GM18502 (cell line): ENCODE measurements at regions not wholly inside any gene's neighbourhood (a gene's known extent, or its start where the extent isn't known, plus 50 kb on each side); places are given as distances from the start of the nearest gene placed in this dataset.
"Not testable (repeated sequence)": the region's sequence is repeated elsewhere in the genome, so short reads cannot be mapped to it uniquely, and the experiment has no call there.

Experiments used
- ATAC-seq: cut with Tn5 transposase; IDR thresholded peaks from one replicate; pipeline ENCODE4 v1.9.1; 2021; ENCODE audit warnings: mild to moderate bottlenecking; ENCODE audit not compliant: unreplicated experiment, poor library complexity

DNA sequence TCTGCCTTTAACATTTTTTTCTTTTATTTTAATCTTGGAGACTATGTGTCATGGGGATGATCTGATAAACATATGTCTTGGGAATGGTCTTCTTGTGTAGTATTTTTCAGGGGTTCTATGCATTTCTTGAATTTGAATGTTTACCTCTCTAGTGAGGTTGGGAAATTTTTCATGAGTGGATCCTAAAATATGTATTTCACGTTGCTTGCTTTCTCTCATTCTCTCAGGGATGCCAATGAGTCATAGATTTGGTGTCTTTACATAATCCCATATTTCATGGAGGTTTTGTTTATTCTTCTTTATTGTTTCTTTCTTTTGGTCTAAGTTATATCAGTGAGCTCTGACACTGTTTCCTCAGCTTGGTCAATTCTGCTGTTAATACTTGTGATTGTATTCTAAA is 1237.2 kb downstream of the PLA2G4A start:
- no peak for ATAC-seq

DNA sequence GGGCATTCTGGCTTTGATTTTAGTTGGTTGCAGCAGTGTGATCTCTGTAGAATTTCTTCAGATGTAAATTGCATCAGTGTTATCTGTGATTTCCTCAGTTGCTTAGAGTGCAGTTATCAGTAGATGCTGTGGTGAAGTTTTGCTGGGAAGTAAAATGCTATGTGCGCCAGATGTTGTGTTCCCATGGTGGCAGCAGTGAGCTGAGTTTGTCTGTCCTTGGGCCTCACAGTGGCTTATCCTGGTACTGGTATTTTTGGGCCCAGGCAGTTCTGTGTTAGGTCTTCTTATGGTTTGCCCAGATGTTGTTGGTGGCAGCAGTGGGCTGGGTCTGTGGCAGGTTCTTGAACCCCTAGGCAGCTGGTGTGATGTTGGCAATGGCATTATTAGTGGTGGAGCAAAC is 1242.1 kb downstream of the PLA2G4A start:
- ATAC-seq: no peak

DNA sequence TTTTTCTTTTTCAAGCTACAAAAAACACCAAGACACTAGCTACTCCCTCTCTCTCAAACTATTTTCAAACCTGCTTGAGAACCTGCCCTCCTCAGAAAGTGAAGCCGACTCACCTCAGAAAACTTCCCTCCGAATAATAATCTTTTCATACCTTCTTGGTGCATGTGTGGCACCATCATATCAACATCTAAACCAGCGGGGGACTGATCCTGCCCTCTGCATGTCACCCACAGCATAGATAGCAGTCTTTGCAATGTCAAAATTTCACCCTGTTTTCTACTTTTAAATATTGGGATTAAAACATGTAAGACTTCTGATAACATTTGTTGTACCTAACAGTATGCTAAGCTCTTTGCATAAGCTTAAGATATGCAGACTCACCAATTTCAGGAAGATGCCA is 1260.3 kb downstream of the PLA2G4A start:
- no peak for ATAC-seq

DNA sequence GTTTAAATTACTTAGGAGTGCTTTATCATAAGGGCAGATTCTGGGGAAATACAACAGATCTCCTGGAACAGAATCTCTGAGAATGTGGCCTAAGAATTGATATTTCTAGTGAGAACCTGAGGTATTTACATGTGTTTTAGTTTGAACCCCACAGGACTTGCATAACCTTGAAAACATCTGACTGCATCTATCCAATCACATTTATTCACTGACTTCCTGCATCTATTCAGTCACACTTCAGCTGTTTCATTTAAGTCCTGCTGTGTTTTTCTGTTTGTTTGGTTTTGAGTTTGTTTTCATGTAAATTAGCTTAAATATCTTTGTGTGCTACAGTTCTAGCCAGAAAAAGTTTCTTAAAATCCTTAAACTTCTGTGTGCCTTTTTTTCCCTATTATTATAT is 1260.7 kb downstream of the PLA2G4A start:
- no peak for ATAC-seq

DNA sequence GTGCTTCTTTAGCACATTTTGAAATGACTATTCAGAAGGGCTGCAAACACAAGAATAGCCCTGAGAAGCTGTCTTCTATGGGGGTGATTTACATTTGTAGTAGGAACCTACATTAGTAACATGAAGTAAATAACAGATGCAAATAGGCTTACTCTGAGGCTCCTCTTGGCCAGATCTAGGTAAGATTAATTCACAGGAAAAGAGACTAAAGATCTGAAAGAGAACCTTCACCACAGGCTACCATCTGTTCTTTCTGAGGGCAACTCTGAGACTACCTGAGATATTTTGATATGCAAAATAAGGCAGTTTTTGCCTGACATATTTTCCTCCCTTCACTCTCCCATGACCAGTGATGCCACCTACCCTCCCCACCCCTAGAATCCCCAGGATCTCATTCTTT is 1267.8 kb downstream of the PLA2G4A start:
- ATAC-seq: no peak

DNA sequence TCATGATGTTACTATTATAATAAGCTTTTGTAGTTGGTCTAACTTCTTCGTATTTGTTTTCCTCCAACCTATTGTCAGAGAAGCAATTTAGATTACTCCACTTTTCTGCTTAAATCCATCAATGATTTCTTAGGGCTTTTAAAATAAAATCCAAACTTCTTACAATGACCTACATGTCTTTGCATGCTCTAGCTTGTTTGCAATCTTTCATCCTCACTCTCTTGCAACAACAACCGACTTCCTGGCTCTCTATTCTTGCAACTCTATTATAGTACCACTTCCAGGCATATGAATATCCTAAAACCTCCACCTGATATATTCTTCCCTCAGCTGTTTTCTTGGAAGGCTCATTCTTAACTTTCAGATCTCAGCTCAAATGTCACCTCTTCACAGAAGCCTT is 1288.7 kb downstream of the PLA2G4A start:
- no peak for ATAC-seq

DNA sequence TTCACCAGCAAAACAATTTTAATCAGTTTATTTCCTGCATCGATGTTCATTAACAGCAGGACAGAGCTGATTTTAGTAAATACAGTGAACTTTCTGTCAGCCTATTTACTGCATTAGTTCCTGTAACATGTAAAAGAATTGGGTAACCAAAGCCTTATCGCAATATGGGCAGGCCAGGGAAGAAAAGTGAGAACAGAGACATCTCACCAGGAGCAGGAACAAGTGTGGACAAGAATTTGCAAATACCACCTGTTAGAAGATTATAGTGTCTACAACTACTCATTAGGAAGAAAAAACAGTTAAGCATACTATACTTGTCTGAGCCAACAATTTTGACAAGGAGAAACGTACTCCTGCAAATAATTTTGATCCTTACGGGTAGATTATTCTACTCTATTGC is 1293.9 kb downstream of the PLA2G4A start:
- ATAC-seq: no peak

DNA sequence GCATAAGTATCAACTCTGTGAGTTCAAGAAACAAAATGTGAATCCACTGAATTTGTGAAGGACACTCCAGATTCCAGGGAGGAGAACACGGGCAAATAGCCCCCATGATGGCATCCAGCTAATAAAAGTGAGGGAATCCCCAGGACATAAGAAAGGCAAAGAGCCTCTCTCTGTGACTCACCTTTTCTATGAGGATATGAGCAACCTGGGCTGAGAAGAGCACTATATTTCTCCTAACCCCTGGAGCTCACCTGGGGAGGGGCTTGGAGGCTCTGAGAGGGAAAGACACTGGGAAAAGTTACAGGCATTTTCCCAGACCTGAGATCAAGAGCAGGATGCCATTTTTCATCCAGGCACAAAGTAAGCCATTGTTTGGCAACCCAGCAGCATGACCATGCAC is 1298.8 kb downstream of the PLA2G4A start:
- ATAC-seq: no peak

DNA sequence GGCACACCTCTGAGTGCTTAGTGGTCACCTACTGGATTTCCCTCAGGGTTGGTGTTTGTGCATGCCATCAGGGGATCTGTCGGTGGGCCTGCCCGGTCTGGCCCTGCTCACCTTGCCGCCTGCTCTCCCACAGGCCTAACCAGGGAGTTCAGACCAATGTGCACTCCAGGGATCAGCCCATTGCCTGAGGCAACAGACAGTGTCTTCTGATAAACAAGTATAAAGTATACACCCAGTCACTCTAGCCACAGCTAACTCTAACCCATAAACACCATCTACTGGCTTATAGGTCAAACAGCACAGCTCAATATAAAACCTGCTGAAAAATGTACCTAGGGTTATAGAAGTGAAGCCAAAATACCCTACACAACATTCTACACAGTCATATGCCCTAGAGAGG is 1300.0 kb downstream of the PLA2G4A start:
- no peak for ATAC-seq

DNA sequence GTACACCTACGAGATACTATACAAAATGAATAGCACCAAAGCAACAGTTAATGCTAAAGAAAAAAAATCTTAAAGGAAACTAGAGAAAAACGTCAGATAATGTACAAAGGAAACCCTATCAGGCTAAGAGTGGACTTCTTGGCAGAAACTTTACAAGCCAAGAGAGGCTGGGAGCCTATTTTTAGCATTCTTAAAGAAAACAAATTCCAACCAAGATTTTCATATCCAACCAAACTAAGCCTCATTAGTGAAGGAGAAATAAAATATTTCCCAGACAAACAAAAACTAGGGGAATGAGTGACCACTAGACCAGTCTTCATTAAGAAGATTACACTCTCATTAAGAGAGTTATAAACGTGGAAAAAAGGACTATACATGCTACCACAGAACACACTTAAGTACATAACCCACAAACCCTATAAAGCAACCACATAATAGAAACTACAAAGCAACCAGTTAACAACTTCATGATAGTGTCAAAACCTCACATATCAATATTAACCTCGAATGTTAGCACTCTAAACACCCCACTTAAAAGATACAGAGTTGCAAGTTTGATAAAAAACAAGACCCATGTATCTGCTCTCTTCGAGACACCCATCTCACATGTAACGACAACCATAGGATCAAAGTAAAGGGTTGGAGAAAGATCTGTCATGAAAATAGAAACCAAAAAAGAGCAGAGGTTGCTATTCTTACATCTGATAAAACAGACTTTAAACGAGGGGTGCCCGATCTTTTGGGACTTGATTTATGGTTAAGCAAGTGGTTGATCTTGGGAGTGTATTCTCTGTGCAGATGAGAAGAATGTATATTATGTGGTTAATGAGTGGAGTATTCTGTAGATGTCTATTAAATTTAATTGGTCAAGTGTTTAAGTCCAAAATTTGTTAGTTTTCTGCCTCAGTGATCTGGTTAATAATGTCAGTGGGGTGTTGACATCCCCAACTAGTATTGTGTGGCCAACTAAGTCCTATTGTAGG is 1301.4 kb downstream of the PLA2G4A start:
- no peak for ATAC-seq

DNA sequence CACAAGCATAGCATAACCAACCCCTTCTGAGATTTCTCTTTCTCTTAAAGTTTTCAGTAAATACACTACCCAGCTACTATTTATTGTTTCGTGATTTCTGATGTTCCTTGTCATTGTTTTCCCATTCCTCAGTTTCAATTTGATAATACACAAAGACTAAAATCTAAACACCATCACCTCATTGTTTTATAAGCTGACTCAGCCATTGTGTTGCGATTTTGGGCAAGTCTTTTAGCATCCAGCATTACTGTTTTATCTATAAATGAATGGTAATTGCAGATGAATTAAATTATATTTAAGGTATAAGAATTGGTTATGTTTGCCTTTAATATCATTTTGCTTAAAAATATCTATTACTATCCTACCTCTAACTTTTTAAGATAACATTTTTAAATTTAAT is 1308.5 kb downstream of the PLA2G4A start:
- ATAC-seq: no peak

DNA sequence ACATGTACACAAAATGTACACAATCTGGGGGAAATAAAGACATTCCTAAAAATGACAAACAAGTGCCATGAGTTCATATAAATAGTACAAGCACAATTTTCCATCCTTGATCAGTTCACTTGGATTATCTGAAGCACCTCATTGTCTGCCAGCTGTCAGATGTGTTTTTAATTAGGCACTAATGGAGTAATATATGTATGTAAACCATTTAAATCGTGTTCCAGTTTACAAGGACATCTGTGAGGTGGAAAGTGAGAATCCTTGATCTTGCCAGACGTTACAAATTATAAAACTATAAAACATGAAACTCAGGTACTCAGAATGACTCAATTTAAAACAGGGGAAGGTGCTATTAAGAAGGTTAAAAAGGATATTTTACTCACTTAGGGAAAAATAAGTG is 1312.2 kb downstream of the PLA2G4A start:
- ATAC-seq: no peak

DNA sequence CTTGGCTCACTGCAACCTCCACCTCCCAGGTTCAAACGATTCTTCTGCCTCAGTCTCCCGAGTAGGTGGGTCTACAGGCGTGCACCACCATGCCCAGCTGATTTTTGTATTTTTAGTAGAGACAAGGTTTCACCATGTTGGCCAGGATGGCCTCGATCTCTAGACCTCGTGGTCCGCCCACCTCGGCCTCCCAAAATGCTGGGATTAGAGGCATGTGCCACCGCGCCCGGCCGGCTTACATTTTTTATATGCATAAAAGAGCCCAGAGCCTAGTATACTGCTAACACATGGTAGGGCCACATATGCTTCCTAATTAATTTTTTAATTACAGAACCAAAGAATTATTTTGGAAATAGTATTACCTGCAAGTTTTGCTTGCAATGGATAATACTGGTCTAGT is 1325.4 kb downstream of the PLA2G4A start:
- ATAC-seq: no peak

DNA sequence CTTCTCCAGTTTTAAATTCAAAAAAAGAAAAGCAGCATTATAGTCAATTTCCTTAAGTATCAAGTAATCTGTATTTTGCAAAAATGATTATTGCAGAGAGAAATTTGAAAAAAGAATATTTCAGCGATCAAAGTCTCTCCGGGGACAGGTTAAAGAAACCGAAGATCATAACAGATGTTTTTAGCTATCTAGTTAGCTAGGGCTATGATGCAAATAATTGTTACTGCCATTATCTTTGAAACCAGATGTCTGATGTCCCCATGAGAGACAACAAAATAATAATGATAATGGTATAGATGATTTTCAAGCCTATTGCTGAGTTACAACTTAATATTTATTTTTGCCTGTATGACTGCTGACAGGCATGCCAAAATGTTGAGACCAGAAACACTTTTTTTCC is 1326.0 kb downstream of the PLA2G4A start:
- ATAC-seq: no peak

DNA sequence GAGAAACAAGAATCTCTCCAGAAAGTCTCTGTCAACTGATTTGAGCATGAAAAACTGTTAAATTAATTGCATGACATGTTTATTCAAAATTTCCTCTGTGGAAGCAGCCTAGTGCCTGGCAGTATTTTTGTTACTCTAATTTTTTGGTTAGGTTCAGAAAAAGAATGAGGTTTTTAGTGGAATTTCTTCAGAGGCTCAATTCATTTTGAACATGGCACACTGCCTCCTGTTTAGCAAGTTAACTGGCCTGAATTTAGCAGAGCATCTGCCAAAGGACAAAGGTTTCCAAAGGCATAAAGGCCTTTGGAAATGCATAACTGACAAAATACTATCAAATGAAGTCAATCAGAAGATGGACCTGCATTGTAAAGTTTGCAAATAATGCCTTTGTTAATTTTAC is 1326.5 kb downstream of the PLA2G4A start:
- no peak for ATAC-seq

DNA sequence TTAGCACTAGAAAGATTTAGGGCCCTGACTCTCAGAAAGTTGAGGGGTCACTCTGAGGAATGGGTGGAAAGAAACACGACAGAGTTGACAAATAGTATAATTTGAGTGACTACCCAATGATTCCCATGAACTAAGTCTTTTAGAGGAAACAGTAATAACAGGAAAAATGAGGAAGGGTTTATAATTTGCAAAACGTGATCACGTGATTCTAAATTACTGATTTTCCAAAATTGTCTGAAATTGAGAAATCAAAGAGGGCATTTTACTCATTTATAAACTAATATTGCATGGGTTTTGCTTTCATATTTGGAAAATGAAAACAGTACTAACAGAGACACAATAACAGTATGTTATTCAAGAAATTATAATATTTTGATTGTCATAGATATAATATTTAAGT is 1335.7 kb downstream of the PLA2G4A start:
- no peak for ATAC-seq

DNA sequence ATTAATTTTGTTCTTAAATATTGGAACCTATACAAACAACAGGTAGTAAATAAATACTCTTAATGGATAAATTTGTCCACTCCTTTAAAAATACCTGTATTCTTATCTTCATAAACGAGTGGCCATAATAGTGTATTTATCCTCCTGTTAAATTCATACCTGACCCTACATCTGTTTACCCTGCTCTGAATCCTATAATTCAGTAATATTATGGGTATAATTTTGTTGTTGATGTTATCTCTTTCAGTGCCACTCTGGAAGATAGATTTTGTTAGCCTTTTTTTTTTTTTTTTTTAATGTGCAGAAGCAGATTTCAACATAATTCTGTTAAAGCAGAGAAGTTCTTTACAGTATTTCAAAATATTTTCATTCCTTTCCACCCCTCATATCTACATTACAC is 1337.9 kb downstream of the PLA2G4A start:
- no peak for ATAC-seq

DNA sequence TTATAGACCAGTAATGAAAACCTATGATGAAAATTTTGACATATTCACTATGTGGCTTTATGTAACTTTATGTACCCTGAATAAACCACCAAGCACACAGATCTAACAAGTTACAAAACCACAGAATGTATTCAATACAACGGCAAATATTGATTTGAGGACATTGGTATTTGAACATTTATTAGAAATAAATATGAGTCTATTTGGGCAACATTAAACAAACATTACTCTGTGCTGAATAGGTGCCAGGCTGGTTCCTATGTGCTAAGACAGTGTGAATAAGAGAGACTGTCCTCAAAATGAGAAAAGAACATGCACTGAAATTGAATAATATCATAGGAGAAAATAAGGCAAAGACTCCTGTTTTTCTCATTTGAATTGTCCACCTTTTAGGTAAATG is 1341.2 kb downstream of the PLA2G4A start:
- ATAC-seq: no peak

DNA sequence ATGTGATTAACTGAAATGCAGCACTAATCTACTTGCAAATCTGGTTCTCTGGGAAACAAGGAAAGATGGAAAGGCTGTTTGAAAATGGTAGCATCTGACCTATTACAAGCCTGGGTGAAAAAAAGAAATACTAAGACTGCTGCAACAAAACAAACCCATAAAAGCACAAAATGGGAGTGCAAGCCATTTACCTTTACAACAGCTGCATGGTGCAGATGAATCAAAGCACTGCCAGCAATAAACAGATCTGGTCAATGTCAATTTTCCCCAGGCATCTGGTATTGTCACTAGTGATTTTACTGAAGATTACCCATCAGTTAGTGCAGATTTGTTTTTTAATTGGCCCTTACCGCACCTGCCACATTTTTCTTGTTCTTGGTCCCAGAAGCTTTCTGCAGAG is 1341.7 kb downstream of the PLA2G4A start:
- ATAC-seq: no peak

DNA sequence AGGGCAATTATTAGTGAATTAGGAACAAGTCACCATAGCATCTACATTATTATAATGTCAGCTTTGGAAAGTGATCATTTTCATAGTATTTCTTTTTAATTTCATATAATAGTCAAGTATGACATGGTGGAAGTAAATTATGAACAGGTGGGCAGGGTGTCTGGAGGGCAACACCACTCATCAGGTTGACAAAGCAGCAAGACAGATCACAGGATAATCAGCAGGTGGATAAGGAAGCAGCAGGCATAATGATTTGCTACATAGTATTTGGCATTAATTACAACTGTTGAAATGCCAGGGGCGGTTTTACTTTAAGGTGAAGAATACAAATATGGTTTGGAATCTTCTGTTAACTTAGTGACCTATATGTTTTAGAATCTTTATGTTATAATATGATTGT is 1342.2 kb downstream of the PLA2G4A start:
- ATAC-seq: no peak

DNA sequence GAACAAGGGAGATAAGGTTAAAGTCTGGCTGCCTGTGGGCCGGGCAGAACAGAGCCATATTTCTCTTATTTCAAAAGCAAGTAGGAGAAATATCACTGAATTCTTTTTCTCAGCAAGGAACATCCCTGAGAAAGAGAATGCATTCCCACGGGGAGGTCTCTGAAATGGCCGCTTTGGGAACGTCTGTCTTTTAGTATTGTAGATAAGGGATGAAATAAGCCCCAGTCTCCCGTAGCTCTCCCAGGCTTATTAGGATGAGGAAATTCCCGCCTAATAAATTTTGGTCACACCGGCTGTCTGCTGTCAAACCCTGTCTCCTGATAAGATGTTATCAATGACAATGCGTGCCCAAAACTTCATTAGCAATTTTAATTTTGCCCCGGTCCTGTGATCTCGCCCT is 1353.3 kb downstream of the PLA2G4A start:
- ATAC-seq: not testable (repeated sequence)

DNA sequence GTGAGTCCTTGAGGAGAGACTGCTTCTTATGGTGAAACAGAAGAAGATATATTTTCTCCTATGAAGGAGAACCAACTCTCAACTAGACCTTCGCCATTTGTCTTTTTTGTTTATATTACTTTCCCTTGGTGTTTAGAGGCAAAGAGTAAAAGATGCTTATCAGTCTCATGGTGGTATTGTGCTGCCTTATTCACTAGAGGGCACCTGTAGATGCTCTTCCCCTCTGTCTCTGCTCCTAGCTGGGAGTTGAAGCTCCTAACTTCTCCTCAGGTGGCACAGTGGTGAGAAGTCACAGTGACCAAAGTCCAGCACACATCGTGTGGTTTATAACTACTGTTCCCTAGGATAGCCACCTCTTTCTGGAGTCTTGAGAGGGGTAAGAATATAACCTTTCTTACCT is 1359.6 kb downstream of the PLA2G4A start:
- no peak for ATAC-seq
